HuH-7 (cell line): ENCODE measurements at regions not wholly inside any gene's neighbourhood (a gene's known extent, or its start where the extent isn't known, plus 50 kb on each side); places are given as distances from the start of the nearest gene placed in this dataset.
"Not testable (repeated sequence)": the region's sequence is repeated elsewhere in the genome, so short reads cannot be mapped to it uniquely, and the experiment has no call there.

ENCODE experiments used
- DNase-seq: peaks from one replicate; pipeline ENCODE4 v3.0.0; 2011; ENCODE audit warnings: low spot score

- no peak for DNase-seq
Measured at GRCh38 chr7:49669692-49670260, 103.7 kb upstream of the VWC2 start.

DNA sequence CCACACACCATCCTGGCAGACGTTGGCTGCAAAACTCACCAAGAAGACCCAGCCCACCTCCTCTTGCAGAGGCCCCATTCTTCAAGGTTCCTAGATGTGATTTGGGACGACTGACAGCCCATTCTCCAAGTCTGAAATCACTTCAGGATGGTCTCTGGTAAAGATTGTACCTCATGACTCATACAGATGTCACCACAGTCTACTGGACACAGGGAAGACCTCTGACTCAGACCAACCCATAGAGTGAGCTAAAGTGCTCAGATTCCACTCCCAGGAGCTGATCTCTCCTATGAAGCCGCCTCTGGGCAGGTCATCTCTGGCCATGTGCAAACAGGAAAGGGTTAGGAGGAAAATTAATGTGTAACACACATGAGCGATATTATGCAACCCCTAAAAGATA, 102.4 kb upstream of the VWC2 start:
- DNase-seq, result no peak

- DNase-seq, result no peak
Measured at GRCh38 chr7:49692516-49692915, 80.9 kb upstream of the VWC2 start.

DNA sequence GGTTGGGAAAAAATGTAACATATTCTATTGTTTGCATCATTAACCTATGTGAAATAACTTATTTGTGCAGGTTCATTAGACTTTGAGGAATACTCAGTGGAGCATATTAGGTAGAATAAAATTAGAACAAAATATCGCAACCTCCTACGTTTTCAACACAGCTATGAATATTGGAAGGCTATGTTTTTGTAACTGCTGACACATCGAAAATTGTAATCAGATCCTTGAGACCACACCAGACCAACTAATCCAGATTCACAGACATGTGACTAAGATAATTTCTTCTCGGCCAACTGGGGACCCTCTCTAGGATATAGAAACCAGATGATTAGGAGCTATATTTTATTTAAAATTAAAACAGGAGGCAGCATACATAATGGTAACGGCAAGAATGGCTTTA, 77.5 kb upstream of the VWC2 start:
- no peak for DNase-seq

DNA sequence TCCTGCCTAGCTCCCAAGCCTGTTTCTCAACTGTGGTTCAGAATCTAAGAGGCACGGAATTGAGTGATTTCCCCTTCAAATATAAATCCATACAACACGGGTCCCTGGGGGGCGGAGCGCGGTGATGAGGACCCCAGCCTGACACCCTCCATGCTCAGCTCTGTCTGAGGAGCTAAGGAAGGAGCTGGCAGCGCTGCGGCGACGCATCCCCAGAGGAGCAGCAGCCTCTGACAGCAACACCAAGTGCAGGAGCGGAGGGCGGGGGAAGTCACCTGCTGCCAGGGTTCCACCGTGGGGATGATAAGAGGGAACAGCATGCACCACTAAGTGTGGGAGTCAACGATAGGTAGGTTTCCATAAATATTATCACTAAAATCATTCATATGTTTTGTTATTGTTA, 72.6 kb upstream of the VWC2 start:
- no peak for DNase-seq

DNA sequence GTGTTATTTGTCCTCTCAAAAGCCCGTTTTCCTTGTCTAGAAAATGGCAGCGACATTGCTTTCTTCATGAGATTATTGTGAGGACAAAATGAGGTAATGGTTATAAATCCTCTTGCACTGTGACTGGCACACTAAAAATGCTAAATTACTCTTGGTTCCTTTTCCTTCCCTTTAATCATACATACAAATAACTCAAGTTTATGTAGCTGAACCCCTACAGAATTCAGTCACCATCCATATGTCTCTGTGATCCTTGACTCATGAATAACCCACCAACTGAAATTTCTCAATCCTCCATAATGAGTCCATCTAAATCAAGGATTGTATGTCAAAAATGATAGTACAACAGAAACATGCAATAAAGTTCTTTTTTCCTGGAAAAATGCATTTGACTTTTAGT, 71.3 kb upstream of the VWC2 start:
- no peak for DNase-seq

DNA sequence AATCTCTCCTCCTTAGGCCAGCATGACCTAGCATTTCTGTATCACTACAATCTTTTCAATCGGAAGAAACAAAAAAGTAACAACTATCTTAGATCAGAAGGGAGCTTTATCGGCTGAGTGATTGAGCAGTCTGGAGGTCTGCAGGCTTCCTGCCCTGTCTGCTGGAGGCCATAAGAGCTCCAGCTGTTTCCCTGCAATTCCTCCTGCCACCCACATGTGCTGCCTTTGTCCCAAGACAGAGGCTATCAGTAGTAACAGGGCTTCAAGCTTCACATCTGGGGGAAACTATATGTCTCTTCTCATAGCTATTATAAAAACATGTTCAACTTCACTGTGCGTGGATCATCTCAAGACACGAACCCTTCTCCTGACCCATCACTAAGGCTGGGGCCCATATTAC, 70.1 kb upstream of the VWC2 start:
- DNase-seq, result no peak

GRCh38 chr7:49703881-49704280, 69.6 kb upstream of the VWC2 start:
- DNase-seq, result no peak

- DNase-seq, result no peak
Measured at GRCh38 chr7:49706106-49706505, 67.3 kb upstream of the VWC2 start.

DNA sequence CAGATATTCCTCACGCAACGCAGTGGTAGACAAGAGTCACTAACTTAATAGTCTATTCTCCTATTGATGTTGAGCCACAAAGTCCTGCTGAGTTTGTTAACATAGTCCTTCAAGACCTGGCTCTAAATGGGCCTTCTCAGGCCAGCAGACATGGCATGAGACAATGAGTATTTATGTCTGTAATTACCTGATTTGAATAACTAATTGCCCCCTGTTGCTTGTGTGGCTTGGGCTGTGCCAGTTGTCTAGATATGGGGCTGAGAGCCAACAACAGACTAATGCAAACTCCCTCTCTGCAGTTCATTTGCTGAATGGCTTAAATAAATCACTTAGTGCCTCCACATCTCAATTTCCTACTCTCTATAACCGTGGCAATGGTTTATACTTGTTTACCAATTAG, 65.5 kb upstream of the VWC2 start:
- DNase-seq, result no peak

GRCh38 chr7:49708590-49708989, 64.8 kb upstream of the VWC2 start:
- DNase-seq, result no peak

GRCh38 chr7:49711072-49711723, 62.2 kb upstream of the VWC2 start:
- not testable (repeated sequence) for DNase-seq

DNA sequence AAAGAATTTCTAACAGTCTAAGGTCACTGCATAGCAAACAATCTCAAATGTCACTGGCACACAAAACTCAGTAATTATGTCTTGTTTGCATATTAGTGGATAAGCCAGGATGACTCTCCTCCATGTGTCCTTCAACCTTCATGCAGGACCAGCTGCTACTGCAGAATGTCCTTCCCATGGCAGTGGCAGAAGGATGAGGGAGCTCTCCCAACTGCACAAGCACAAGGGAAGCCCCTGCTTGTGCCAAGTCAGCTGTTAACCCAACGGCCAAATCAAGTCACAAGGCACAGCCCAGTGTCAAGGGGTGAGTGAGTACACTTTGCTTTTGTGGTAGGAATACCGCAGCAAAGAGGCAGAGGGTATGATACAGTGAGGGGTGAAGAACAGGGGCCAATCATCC, 59.3 kb upstream of the VWC2 start:
- no peak for DNase-seq

DNA sequence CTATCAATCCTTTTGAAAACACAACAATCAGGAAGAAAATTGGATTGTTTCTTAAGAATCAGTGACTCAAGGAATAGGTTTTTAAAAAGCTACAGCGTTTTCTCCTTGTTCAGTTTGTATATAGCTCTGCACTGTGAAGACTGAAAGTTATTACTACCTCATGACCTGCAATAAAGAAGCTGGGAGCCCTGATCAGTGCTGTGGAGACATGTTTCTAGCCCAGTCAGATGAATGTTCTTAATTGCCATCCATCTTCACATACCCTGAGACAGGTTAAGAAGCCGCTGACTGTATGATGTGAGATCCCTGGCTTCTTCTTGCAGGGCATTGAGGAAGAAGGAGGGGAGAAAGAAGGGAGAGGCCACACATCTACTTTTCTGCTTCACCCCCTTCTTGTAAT, 58.0 kb upstream of the VWC2 start:
- DNase-seq, result no peak

- no peak for DNase-seq
Measured at GRCh38 chr7:49717547-49717946, 55.9 kb upstream of the VWC2 start.

- DNase-seq, result no peak
Measured at GRCh38 chr7:49718760-49719159, 54.7 kb upstream of the VWC2 start.

DNA sequence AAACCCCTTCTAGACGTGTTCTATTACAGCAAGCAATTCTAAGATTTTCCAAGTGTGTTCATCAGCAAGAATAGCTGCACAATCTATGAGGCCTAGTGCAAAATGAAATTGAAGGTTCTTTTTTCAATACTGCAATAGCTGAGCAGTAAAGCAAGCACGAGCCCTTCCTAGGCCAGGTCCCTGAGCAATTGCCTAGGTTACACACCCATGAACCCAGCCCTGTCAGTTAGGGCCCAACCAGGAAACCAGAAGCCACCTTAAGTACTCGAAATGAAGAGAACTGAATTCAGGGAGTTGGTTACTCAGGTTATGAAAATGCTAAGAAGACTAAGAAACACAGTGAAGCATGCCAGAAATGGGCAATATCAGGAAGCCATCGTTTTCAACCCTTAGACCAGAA, 52.0 kb upstream of the VWC2 start:
- no peak for DNase-seq
